ENCODE measurements at regions not wholly inside any gene's neighbourhood (a gene's known extent, or its start where the extent isn't known, plus 50 kb on each side); places are given as distances from the start of the nearest gene placed in this dataset.

DNA sequence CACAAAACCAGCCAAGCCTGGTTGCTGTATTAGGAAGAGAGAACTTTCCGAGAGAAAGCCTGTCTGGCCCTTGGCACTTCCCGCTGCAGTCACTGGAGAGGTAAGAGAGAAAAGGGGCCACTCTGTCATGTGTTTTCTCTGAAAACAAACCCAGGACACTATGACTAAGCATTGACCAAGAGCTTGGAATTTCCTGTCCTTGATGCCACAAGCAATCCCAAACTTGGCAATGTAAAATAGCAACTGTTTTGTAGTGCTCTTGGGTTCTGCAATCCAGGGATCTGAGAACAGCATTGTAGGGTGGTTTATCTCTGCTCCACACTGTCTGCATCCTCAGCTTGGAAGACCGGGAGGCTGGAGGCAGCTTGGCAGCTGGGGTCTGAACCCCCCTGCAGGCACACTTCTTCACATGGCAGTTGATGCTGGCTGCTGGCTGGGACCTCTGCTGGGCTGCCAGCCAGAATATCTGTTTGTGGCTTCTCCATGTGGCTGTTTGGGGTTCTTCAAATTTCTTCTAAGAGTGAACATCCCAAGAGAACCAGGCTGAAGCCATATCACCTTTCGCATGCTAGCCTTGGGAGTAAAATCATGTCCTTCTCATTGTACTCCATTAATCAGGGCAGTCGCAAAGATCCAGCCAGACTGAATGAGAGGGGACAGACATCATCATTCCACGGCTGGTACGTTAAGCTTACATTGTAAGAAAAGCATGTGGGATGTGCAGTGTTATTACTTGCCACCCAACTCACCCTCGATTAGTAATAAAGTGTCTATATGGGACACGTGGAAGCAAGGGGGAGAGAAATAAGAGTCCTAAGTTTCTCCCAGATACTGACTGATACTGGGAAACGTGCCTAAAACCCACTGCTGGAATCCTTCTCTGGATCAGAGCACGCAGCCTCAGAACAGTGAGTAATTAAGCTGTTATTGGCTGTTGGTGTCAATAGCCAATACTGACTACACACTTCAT is 537.4 kb upstream of the B3GAT1 start:
- intact Hi-C loops (cut with micrococcal nuclease), result no loop called here
- TF ChIP-seq, protein P1, sequence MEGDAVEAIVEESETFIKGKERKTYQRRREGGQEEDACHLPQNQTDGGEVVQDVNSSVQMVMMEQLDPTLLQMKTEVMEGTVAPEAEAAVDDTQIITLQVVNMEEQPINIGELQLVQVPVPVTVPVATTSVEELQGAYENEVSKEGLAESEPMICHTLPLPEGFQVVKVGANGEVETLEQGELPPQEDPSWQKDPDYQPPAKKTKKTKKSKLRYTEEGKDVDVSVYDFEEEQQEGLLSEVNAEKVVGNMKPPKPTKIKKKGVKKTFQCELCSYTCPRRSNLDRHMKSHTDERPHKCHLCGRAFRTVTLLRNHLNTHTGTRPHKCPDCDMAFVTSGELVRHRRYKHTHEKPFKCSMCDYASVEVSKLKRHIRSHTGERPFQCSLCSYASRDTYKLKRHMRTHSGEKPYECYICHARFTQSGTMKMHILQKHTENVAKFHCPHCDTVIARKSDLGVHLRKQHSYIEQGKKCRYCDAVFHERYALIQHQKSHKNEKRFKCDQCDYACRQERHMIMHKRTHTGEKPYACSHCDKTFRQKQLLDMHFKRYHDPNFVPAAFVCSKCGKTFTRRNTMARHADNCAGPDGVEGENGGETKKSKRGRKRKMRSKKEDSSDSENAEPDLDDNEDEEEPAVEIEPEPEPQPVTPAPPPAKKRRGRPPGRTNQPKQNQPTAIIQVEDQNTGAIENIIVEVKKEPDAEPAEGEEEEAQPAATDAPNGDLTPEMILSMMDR (IDR thresholded peaks at IDR 0.05; ENCODE audit: unreplicated experiment), result no peak
- POLR2A ChIA-PET, result no interaction called here
- Mint-ChIP-seq H3K4me3 (ENCODE audit: unreplicated experiment) (no peak overlapping the region), H3K27ac (ENCODE audit: low read depth, unreplicated experiment) (no peak overlapping the region), H3K9me3 (ENCODE audit: unreplicated experiment) (peaks cover 27% of the 10 kb centered on the region), H3K4me1 (ENCODE audit: insufficient read depth, unreplicated experiment) (no peaks in the 10 kb centered on the region), H3K36me3 (ENCODE audit: insufficient read depth, unreplicated experiment) (no peaks in the 10 kb centered on the region), H3K27me3 (ENCODE audit: insufficient read depth, unreplicated experiment) (no peaks in the 10 kb centered on the region)
- CTCF ChIA-PET, result interaction anchor here (0.6 to 0.7 kb wide), 3 partner anchors 121 to 689 kb away, joined by 3 read pairs; no protein-coding TSS in a partner anchor
- peak; percentile 92 for DNase-seq (ENCODE audit: unreplicated experiment)
- BruUV-seq (replicated peaks), result no TSS peak

GRCh38 chr11:134947556-134947955 is 535.5 kb upstream of the B3GAT1 start:
- H3K4me1 Mint-ChIP-seq (ENCODE audit: insufficient read depth, unreplicated experiment), result no peaks in the 10 kb centered on the region
- DNase-seq (ENCODE audit: unreplicated experiment), result no peak
- CTCF ChIA-PET, result no interaction called here
- TF ChIP-seq, protein P1 (IDR thresholded peaks at IDR 0.05; ENCODE audit: unreplicated experiment), result no peak
- H3K27ac Mint-ChIP-seq (ENCODE audit: low read depth, unreplicated experiment), result no peak overlapping the region
- H3K27me3 Mint-ChIP-seq (ENCODE audit: insufficient read depth, unreplicated experiment), result no peaks in the 10 kb centered on the region
- no TSS peak for BruUV-seq (replicated peaks)
- no peak overlapping the region for H3K4me3 Mint-ChIP-seq (ENCODE audit: unreplicated experiment)
- H3K36me3 Mint-ChIP-seq (ENCODE audit: insufficient read depth, unreplicated experiment), result no peaks in the 10 kb centered on the region
- peaks cover 16% of the 10 kb centered on the region for H3K9me3 Mint-ChIP-seq (ENCODE audit: unreplicated experiment)
- POLR2A ChIA-PET, result no interaction called here
- intact Hi-C loops (cut with micrococcal nuclease), result no loop called here

- peaks cover 15% of the 10 kb centered on the region for H3K9me3 Mint-ChIP-seq (ENCODE audit: unreplicated experiment)
- H3K4me1 Mint-ChIP-seq (ENCODE audit: insufficient read depth, unreplicated experiment), result no peaks in the 10 kb centered on the region
- H3K27ac Mint-ChIP-seq (ENCODE audit: low read depth, unreplicated experiment), result no peak overlapping the region
- H3K27me3 Mint-ChIP-seq (ENCODE audit: insufficient read depth, unreplicated experiment), result no peaks in the 10 kb centered on the region
- no peaks in the 10 kb centered on the region for H3K36me3 Mint-ChIP-seq (ENCODE audit: insufficient read depth, unreplicated experiment)
- no peak overlapping the region for H3K4me3 Mint-ChIP-seq (ENCODE audit: unreplicated experiment)
- POLR2A ChIA-PET, result no interaction called here
- peak; percentile 83 for DNase-seq (ENCODE audit: unreplicated experiment)
- CTCF ChIA-PET, result interaction anchor here (0.6 to 0.8 kb wide), 2 partner anchors 161 to 437 kb away, joined by 3 read pairs; no protein-coding TSS in a partner anchor
- no TSS peak for BruUV-seq (replicated peaks)
- TF ChIP-seq, protein P1 (IDR thresholded peaks at IDR 0.05; ENCODE audit: unreplicated experiment), result no peak
- intact Hi-C loops (cut with micrococcal nuclease), result no loop called here
These were observed 534.0 kb upstream of the B3GAT1 start for GRCh38 chr11:134945993-134946392.

GRCh38 chr11:134944986-134945385 is 532.9 kb upstream of the B3GAT1 start:
- intact Hi-C loops (cut with micrococcal nuclease), result no loop called here
- POLR2A ChIA-PET, result no interaction called here
- Mint-ChIP-seq H3K4me1 (ENCODE audit: insufficient read depth, unreplicated experiment) (no peaks in the 10 kb centered on the region), H3K9me3 (ENCODE audit: unreplicated experiment) (peaks cover 15% of the 10 kb centered on the region), H3K4me3 (ENCODE audit: unreplicated experiment) (no peak overlapping the region), H3K27me3 (ENCODE audit: insufficient read depth, unreplicated experiment) (no peaks in the 10 kb centered on the region), H3K36me3 (ENCODE audit: insufficient read depth, unreplicated experiment) (no peaks in the 10 kb centered on the region), H3K27ac (ENCODE audit: low read depth, unreplicated experiment) (no peak overlapping the region)
- no TSS peak for BruUV-seq (replicated peaks)
- TF ChIP-seq, protein P1 (IDR thresholded peaks at IDR 0.05; ENCODE audit: unreplicated experiment), result no peak
- peak; percentile 23 for DNase-seq (ENCODE audit: unreplicated experiment)
- CTCF ChIA-PET, result no interaction called here

Measured in MCF 10A (cell line).